Natural killer cell (primary cell): ENCODE measurements at regions not wholly inside any gene's neighbourhood (a gene's known extent, or its start where the extent isn't known, plus 50 kb on each side); places are given as distances from the start of the nearest gene placed in this dataset.
"Not testable (repeated sequence)": the region's sequence is repeated elsewhere in the genome, so short reads cannot be mapped to it uniquely, and the experiment has no call there.

Experiments used
- ATAC-seq, 3 donors: fragments of 150-1000 bp in 2 of 3; fragments of 200-7000 bp in 1 of 3; cut with Tn5 transposase; 1 replicate in 1 of 3; 2 replicates in 2 of 3; pipeline ENCODE4 v1.10.0; 2021; ENCODE audit warnings: mild to moderate bottlenecking in 2 of 3, moderate library complexity in 2 of 3
- DNase-seq, 2 donors: peaks; one replicate each; pipeline versions ENCODE4 v3.0.0 to v3.0.0-alpha.2; 2013 to 2021; ENCODE audit warnings: mixed read lengths in 1 of 2
- H3K27ac ChIP-seq: one replicate; pipeline ENCODE4 v1.5.1; 2013; ENCODE audit warnings: mild to moderate bottlenecking, low read length
- H3K27me3 ChIP-seq: one replicate; pipeline ENCODE4 v1.6.1; 2013; ENCODE audit warnings: low read length; ENCODE audit not compliant: control insufficient read depth, insufficient read depth
- H3K36me3 ChIP-seq: one replicate; pipeline ENCODE4 v1.6.1; 2013; ENCODE audit warnings: low read length; ENCODE audit not compliant: control insufficient read depth, insufficient read depth
- H3K4me1 ChIP-seq: one replicate; pipeline ENCODE4 v1.6.1; 2013; ENCODE audit warnings: low read length; ENCODE audit not compliant: control insufficient read depth, insufficient read depth
- H3K4me3 ChIP-seq: one replicate; pipeline ENCODE4 v1.5.1; 2013; ENCODE audit warnings: low read length
- H3K9me3 ChIP-seq: one replicate; pipeline ENCODE4 v1.6.1; 2013; ENCODE audit warnings: low read length; ENCODE audit not compliant: control insufficient read depth, insufficient read depth
- H3K27ac Mint-ChIP-seq, 2 donors: one replicate each; pipeline ENCODE4 v1.8.0; 2022; ENCODE audit warnings: mild to moderate bottlenecking in 2 of 2, mixed read lengths in 2 of 2, moderate library complexity in 1 of 2
- H3K27me3 Mint-ChIP-seq, 2 donors: one replicate each; pipeline ENCODE4 v1.8.0; 2022; ENCODE audit warnings: low read depth in 2 of 2, mixed read lengths in 2 of 2
- H3K36me3 Mint-ChIP-seq: one replicate; pipeline ENCODE4 v1.8.0; 2022; ENCODE audit warnings: mixed read lengths
- H3K4me1 Mint-ChIP-seq, 2 donors: one replicate each; pipeline ENCODE4 v1.8.0; 2022; ENCODE audit warnings: mixed read lengths in 2 of 2
- H3K4me3 Mint-ChIP-seq: one replicate; pipeline ENCODE4 v1.8.0; 2022; ENCODE audit warnings: mild to moderate bottlenecking, moderate library complexity, mixed read lengths
- H3K9me3 Mint-ChIP-seq, 2 donors: one replicate each; pipeline ENCODE4 v1.8.0; 2022; ENCODE audit warnings: mixed read lengths in 2 of 2
- WGBS: methylation state at CpG from one replicate; pipeline ENCODE4 v1.1.7; 2013; ENCODE audit warnings: missing lambda C conversion rate; ENCODE audit not compliant: insufficient coverage; 5-methylcytosine and 5-hydroxymethylcytosine counted together
- intact Hi-C: fragments of 100-400 bp; cut with micrococcal nuclease; formaldehyde crosslinking; loops from one replicate; pipeline ENCODE4 v1.14.2; 2022
- TF ChIP-seq, protein P1 (sequence below): fragments of 200-600 bp; IDR thresholded peaks from one replicate; pipeline ENCODE4 v1.8.0; 2022; ENCODE audit warnings: antibody characterized with exemption

GRCh38 chr21:9838738-9839642, 682.4 kb upstream of the TPTE start:
- peak in 1 of 3 donors; percentile 32 for ATAC-seq
- no peaks in the 10 kb centered on the region for H3K27me3 ChIP-seq
- no peaks in the 10 kb centered on the region for H3K36me3 ChIP-seq
- Mint-ChIP-seq H3K4me1 (no peaks in the 10 kb centered on the region), H3K4me3 (no peak overlapping the region), H3K27ac (no peak overlapping the region), H3K9me3 (peaks cover 15 to 17% of the 10 kb centered on the region in 2 donors), H3K27me3 (no peaks in the 10 kb centered on the region), H3K36me3 (peaks cover 8% of the 10 kb centered on the region)
- intact Hi-C loops, result no loop called here
- no peaks in the 10 kb centered on the region for H3K4me1 ChIP-seq
- WGBS, result 74% methylated on average over 47 of the region's 47 CpGs
- TF ChIP-seq, protein P1, sequence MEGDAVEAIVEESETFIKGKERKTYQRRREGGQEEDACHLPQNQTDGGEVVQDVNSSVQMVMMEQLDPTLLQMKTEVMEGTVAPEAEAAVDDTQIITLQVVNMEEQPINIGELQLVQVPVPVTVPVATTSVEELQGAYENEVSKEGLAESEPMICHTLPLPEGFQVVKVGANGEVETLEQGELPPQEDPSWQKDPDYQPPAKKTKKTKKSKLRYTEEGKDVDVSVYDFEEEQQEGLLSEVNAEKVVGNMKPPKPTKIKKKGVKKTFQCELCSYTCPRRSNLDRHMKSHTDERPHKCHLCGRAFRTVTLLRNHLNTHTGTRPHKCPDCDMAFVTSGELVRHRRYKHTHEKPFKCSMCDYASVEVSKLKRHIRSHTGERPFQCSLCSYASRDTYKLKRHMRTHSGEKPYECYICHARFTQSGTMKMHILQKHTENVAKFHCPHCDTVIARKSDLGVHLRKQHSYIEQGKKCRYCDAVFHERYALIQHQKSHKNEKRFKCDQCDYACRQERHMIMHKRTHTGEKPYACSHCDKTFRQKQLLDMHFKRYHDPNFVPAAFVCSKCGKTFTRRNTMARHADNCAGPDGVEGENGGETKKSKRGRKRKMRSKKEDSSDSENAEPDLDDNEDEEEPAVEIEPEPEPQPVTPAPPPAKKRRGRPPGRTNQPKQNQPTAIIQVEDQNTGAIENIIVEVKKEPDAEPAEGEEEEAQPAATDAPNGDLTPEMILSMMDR, result no peak
- H3K9me3 ChIP-seq, result peaks cover 26% of the 10 kb centered on the region
- no peak for DNase-seq
- H3K27ac ChIP-seq, result no peak overlapping the region
- no peak overlapping the region for H3K4me3 ChIP-seq

DNA sequence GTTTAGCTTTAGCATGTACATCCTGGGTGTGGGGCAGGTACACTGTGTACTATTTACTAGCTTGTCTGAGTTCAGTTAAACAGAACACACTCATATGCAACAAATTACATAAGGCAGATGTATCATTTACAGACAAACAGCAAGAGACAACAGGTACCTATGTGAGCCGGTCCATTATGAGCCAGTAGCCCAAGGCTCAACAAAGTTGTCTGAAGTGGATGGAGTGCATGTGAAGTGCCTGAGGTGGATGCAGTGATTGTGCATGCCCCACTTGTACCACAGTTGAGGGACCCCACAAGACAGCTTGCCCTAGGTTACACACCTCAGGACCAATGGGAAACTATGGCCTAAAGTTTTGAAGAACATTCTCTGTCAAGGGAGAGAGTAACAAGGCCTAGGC, 677.3 kb upstream of the TPTE start:
- ATAC-seq, H3K27me3 Mint-ChIP-seq, intact Hi-C loops, H3K36me3 ChIP-seq, H3K27ac ChIP-seq, H3K4me1 Mint-ChIP-seq, H3K4me1 ChIP-seq, H3K4me3 ChIP-seq, DNase-seq, H3K36me3 Mint-ChIP-seq, H3K27me3 ChIP-seq, H3K27ac Mint-ChIP-seq, H3K4me3 Mint-ChIP-seq: not testable (repeated sequence)
- peaks cover 34% of the 10 kb centered on the region for H3K9me3 ChIP-seq
- H3K9me3 Mint-ChIP-seq, result peaks cover 12 to 14% of the 10 kb centered on the region in 2 donors
- 97% methylated on average over 1 of the region's 1 CpG for WGBS

DNA sequence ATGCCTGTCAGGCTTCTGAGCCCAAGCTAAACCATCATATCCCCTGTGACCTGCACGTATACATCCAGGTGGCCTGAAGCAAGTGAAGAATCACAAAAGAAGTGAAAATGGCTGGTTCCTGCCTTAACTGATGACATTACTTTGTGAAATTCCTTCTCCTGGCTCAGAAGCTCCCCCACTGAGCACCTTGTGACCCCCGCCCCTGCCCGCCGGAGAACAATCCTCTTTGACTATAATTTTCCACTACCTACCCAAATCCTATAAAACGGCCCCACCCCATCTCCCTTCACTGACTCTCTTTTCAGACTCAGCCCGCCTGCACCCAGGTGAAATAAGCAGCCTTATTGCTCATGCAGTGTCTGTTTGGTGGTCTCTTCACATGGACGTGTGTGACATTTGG, 673.9 kb upstream of the TPTE start:
- H3K4me1 ChIP-seq, H3K36me3 ChIP-seq, H3K9me3 Mint-ChIP-seq, H3K27me3 ChIP-seq, H3K4me3 ChIP-seq, intact Hi-C loops, H3K4me1 Mint-ChIP-seq, H3K27me3 Mint-ChIP-seq, H3K27ac ChIP-seq, ATAC-seq, DNase-seq, H3K36me3 Mint-ChIP-seq, H3K4me3 Mint-ChIP-seq, H3K27ac Mint-ChIP-seq: not testable (repeated sequence)
- peaks cover 38% of the 10 kb centered on the region for H3K9me3 ChIP-seq
- 76% methylated on average over 6 of the region's 7 CpGs for WGBS

DNA sequence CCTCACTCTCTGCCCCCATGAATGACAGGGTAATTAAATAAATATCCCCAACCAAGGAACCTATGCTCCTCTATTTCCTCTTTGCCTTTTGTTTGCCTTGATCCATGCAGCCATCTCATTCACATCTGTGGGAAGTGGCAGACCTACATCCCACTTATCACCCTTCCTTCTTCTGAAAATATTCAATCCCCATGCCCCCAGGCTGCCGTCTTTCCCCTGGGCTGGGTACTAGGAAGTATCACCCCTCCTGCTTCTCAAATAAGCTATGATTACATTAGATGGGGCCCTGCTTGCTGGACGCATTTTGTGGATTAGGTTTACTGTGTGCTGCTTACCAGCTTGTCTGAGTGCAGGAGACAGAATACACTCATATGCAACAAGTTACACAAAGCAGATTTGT, 670.2 kb upstream of the TPTE start:
- H3K27ac Mint-ChIP-seq, H3K4me3 Mint-ChIP-seq, intact Hi-C loops, H3K36me3 ChIP-seq, H3K27me3 Mint-ChIP-seq, H3K36me3 Mint-ChIP-seq, H3K27ac ChIP-seq, H3K4me3 ChIP-seq, DNase-seq, H3K4me1 ChIP-seq, H3K4me1 Mint-ChIP-seq, ATAC-seq, H3K27me3 ChIP-seq, H3K9me3 Mint-ChIP-seq: not testable (repeated sequence)
- 67% methylated on average over 1 of the region's 2 CpGs for WGBS
- peaks cover 26% of the 10 kb centered on the region for H3K9me3 ChIP-seq

GRCh38 chr21:9851695-9852094, 669.7 kb upstream of the TPTE start:
- H3K4me3 ChIP-seq, H3K27me3 ChIP-seq, H3K4me1 ChIP-seq, DNase-seq, H3K9me3 Mint-ChIP-seq, H3K4me3 Mint-ChIP-seq, H3K27ac Mint-ChIP-seq, H3K27ac ChIP-seq, H3K36me3 ChIP-seq, ATAC-seq, H3K36me3 Mint-ChIP-seq, H3K4me1 Mint-ChIP-seq, H3K27me3 Mint-ChIP-seq, intact Hi-C loops: not testable (repeated sequence)
- WGBS, result 76% methylated on average over 5 of the region's 7 CpGs
- peaks cover 22% of the 10 kb centered on the region for H3K9me3 ChIP-seq

DNA sequence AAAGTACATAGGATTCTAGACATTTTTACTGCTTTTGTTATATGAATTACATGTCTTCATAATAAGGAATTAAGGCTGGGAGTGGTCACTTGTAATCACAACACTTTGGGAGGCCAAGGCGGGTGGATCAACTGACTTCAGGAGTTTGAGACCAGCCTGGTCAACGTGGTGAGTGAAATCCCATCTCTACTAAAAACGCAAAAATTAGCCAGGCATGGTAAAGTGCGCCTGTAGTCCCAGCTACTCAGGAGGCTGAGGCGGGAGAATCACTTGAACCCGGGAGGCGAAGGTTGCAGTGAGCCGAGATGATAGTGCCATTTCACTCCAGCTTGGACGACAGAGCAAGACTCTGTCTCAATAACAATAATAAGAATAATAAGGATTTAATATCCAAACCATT, 663.8 kb upstream of the TPTE start:
- H3K4me3 ChIP-seq, H3K27ac Mint-ChIP-seq, H3K4me3 Mint-ChIP-seq, DNase-seq, H3K4me1 ChIP-seq, H3K27ac ChIP-seq, H3K9me3 Mint-ChIP-seq, intact Hi-C loops, ATAC-seq, H3K36me3 ChIP-seq, H3K4me1 Mint-ChIP-seq, H3K27me3 Mint-ChIP-seq, H3K36me3 Mint-ChIP-seq, H3K9me3 ChIP-seq, H3K27me3 ChIP-seq: not testable (repeated sequence)
- WGBS, result 62% methylated on average over 9 of the region's 9 CpGs

- H3K36me3 Mint-ChIP-seq, DNase-seq, H3K4me1 Mint-ChIP-seq, ATAC-seq, H3K27me3 Mint-ChIP-seq, H3K27me3 ChIP-seq, H3K27ac Mint-ChIP-seq, intact Hi-C loops, H3K4me3 ChIP-seq, H3K4me1 ChIP-seq, H3K4me3 Mint-ChIP-seq, H3K36me3 ChIP-seq, H3K27ac ChIP-seq: not testable (repeated sequence)
- no CpG with 5 or more reads among the region's 1 CpG for WGBS
- H3K9me3 Mint-ChIP-seq, result peaks cover 11 to 16% of the 10 kb centered on the region in 2 donors
- peaks cover 17% of the 10 kb centered on the region for H3K9me3 ChIP-seq
Observed at GRCh38 chr21:9859865-9860264, 661.5 kb upstream of the TPTE start.
